ENCODE measurements at regions not wholly inside any gene's neighbourhood (a gene's known extent, or its start where the extent isn't known, plus 50 kb on each side); places are given as distances from the start of the nearest gene placed in this dataset.
A peak's percentile ranks its signal among the peaks of the same experiment; 100 is the strongest.

GRCh38 chrX:112913807-112914206 lies 73.2 kb upstream of the AMOT start:
- TF ChIP-seq CTCF (conservative IDR thresholded peaks at IDR 0.05; ENCODE audit: low read depth, low read length): no peak
- no peak overlapping the region for H3K4me3 ChIP-seq (ENCODE audit: low read depth, low read length)
- no peak for DNase-seq (ENCODE audit: low read depth)

GRCh38 chrX:112910418-112910817 lies 69.8 kb upstream of the AMOT start:
- no peak overlapping the region for H3K4me3 ChIP-seq (ENCODE audit: low read depth, low read length)
- peak; percentile 4 for TF ChIP-seq CTCF (conservative IDR thresholded peaks at IDR 0.05; ENCODE audit: low read depth, low read length)

GRCh38 chrX:112901869-112902725 lies 61.5 kb upstream of the AMOT start:
- DNase-seq (ENCODE audit: low read depth): no peak

More at GRCh38 chrX:112910418-112910817, 69.8 kb upstream of the AMOT start:
- no peak for DNase-seq (ENCODE audit: low read depth)

GRCh38 chrX:112896051-112896450 lies 55.4 kb upstream of the AMOT start:
- DNase-seq (ENCODE audit: low read depth): no peak
- no peak overlapping the region for H3K4me3 ChIP-seq (ENCODE audit: low read depth, low read length)
- no peak for TF ChIP-seq CTCF (conservative IDR thresholded peaks at IDR 0.05; ENCODE audit: low read depth, low read length)

More at GRCh38 chrX:112901869-112902725, 61.5 kb upstream of the AMOT start:
- H3K4me3 ChIP-seq (ENCODE audit: low read depth, low read length): no peak overlapping the region
- no peak for TF ChIP-seq CTCF (conservative IDR thresholded peaks at IDR 0.05; ENCODE audit: low read depth, low read length)
